ENCODE measurements at regions not wholly inside any gene's neighbourhood (a gene's known extent, or its start where the extent isn't known, plus 50 kb on each side); places are given as distances from the start of the nearest gene placed in this dataset.

GRCh38 chr3:18127859-18128681 is 297.1 kb downstream of the SATB1 start:
- Histone ChIP-seq H3K4me2 (ENCODE audit: low read length) (no peak overlapping the region), H3K4me1 (ENCODE audit: insufficient read depth, low read length) (peaks cover 10% of the 10 kb centered on the region), H3K9ac (ENCODE audit: low read length) (no peak overlapping the region), H2AFZ (ENCODE audit: low read depth, low read length) (no peak overlapping the region), H3K27me3 (ENCODE audit: insufficient read depth, low read length) (no peaks in the 10 kb centered on the region), H3K36me3 (ENCODE audit: insufficient read depth, low read length) (no peaks in the 10 kb centered on the region), H3K4me3 (ENCODE audit: insufficient read depth, low read depth, low read length) (no peak overlapping the region), H3K79me2 (ENCODE audit: insufficient read depth, low read length) (no peaks in the 10 kb centered on the region), H4K20me1 (ENCODE audit: insufficient read depth, low read length) (no peaks in the 10 kb centered on the region), H3K9me3 (ENCODE audit: insufficient read depth, low read depth, low read length) (no peaks in the 10 kb centered on the region), H3K27ac (ENCODE audit: low read depth, low read length) (no peak overlapping the region)
- Mint-ChIP-seq H3K27ac (ENCODE audit: unreplicated experiment) (no peak overlapping the region), H3K27me3 (ENCODE audit: low read depth, unreplicated experiment) (no peaks in the 10 kb centered on the region), H3K4me3 (ENCODE audit: unreplicated experiment) (no peak overlapping the region), H3K9me3 (ENCODE audit: unreplicated experiment) (no peaks in the 10 kb centered on the region), H3K4me1 (ENCODE audit: low read depth, unreplicated experiment) (peaks cover 16% of the 10 kb centered on the region), H3K36me3 (ENCODE audit: low read depth, unreplicated experiment) (no peaks in the 10 kb centered on the region)
- no peak for DNase-seq (ENCODE audit: low read depth)
- FAIRE-seq: no peak
- TF ChIP-seq EZH2 (IDR thresholded peaks at IDR 0.05; ENCODE audit: insufficient read depth, low read length): no peak
- TF ChIP-seq, protein P1, sequence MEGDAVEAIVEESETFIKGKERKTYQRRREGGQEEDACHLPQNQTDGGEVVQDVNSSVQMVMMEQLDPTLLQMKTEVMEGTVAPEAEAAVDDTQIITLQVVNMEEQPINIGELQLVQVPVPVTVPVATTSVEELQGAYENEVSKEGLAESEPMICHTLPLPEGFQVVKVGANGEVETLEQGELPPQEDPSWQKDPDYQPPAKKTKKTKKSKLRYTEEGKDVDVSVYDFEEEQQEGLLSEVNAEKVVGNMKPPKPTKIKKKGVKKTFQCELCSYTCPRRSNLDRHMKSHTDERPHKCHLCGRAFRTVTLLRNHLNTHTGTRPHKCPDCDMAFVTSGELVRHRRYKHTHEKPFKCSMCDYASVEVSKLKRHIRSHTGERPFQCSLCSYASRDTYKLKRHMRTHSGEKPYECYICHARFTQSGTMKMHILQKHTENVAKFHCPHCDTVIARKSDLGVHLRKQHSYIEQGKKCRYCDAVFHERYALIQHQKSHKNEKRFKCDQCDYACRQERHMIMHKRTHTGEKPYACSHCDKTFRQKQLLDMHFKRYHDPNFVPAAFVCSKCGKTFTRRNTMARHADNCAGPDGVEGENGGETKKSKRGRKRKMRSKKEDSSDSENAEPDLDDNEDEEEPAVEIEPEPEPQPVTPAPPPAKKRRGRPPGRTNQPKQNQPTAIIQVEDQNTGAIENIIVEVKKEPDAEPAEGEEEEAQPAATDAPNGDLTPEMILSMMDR (IDR thresholded peaks at IDR 0.05; ENCODE audit: insufficient read depth, low read depth, low read length): no peak

DNA sequence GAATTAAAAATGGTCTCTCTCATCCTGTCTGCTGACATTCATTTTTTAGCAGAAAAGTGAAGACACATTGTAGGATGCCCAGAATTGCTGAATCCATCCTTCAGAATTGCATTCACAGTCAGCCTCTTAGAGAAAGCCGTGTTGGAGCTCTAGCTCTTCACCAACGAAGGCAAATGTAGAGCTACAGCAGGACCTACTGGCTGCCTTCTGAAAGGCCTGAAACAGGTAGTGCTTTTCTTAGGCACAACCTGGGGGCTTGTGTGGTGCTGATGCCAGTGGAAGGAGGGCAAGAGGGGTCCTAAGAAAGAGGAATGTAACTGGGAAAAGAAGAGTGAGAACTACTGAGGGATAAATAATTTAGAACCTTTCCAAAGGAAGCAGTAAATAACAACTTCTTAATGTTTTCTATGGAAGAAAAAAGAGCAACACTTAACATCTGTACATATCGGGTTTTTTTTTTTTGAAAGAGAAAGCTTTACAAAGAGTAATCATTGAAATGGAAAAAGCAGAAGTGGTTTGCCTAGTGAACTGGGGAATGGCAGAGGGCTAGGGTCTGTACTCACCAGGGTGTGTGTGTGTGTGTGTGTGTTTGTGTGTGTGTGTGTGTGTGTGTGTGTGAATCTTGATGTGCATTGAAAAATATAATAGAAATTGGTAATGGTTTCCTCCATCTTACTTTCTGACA is 297.8 kb downstream of the SATB1 start:
- TF ChIP-seq, protein P1 (IDR thresholded peaks at IDR 0.05; ENCODE audit: insufficient read depth, low read depth, low read length): no peak
- no peak for TF ChIP-seq EZH2 (IDR thresholded peaks at IDR 0.05; ENCODE audit: insufficient read depth, low read length)
- Histone ChIP-seq H3K4me2 (ENCODE audit: low read length) (no peak overlapping the region), H3K36me3 (ENCODE audit: insufficient read depth, low read length) (no peaks in the 10 kb centered on the region), H4K20me1 (ENCODE audit: insufficient read depth, low read length) (no peaks in the 10 kb centered on the region), H3K9me3 (ENCODE audit: insufficient read depth, low read depth, low read length) (no peaks in the 10 kb centered on the region), H3K4me1 (ENCODE audit: insufficient read depth, low read length) (peaks cover 10% of the 10 kb centered on the region), H3K79me2 (ENCODE audit: insufficient read depth, low read length) (no peaks in the 10 kb centered on the region), H3K4me3 (ENCODE audit: insufficient read depth, low read depth, low read length) (no peak overlapping the region), H2AFZ (ENCODE audit: low read depth, low read length) (no peak overlapping the region), H3K27me3 (ENCODE audit: insufficient read depth, low read length) (no peaks in the 10 kb centered on the region), H3K9ac (ENCODE audit: low read length) (no peak overlapping the region), H3K27ac (ENCODE audit: low read depth, low read length) (no peak overlapping the region)
- Mint-ChIP-seq H3K36me3 (ENCODE audit: low read depth, unreplicated experiment) (no peaks in the 10 kb centered on the region), H3K27me3 (ENCODE audit: low read depth, unreplicated experiment) (no peaks in the 10 kb centered on the region), H3K4me1 (ENCODE audit: low read depth, unreplicated experiment) (peaks cover 18% of the 10 kb centered on the region), H3K4me3 (ENCODE audit: unreplicated experiment) (no peak overlapping the region), H3K9me3 (ENCODE audit: unreplicated experiment) (no peaks in the 10 kb centered on the region), H3K27ac (ENCODE audit: unreplicated experiment) (no peak overlapping the region)
- no peak for DNase-seq (ENCODE audit: low read depth)
- FAIRE-seq: no peak

DNA sequence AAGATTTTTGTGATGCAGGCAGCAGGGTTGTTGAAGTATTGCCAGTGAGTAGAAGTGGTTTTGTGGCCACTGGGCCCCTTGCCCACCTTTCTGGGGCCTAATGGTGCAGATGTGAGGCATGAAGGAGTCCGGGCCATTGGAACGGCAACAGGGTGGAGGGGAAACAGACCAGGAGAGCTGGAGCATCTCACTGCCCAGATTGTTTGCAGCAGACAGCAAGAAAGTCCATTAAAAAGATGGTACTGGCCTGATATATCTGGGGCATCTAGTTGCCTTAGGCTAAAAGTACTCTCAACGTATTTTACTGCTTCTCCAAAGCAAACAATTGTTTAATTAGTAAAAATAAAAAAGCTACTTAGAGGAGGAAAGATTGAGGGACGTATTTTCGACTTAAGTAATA is 298.4 kb downstream of the SATB1 start:
- Histone ChIP-seq H2AFZ (ENCODE audit: low read depth, low read length) (no peak overlapping the region), H3K36me3 (ENCODE audit: insufficient read depth, low read length) (no peaks in the 10 kb centered on the region), H3K4me3 (ENCODE audit: insufficient read depth, low read depth, low read length) (no peak overlapping the region), H3K79me2 (ENCODE audit: insufficient read depth, low read length) (no peaks in the 10 kb centered on the region), H4K20me1 (ENCODE audit: insufficient read depth, low read length) (no peaks in the 10 kb centered on the region), H3K4me2 (ENCODE audit: low read length) (no peak overlapping the region), H3K27ac (ENCODE audit: low read depth, low read length) (no peak overlapping the region), H3K9me3 (ENCODE audit: insufficient read depth, low read depth, low read length) (no peaks in the 10 kb centered on the region), H3K27me3 (ENCODE audit: insufficient read depth, low read length) (no peaks in the 10 kb centered on the region), H3K9ac (ENCODE audit: low read length) (no peak overlapping the region), H3K4me1 (ENCODE audit: insufficient read depth, low read length) (peaks cover 10% of the 10 kb centered on the region)
- Mint-ChIP-seq H3K4me3 (ENCODE audit: unreplicated experiment) (no peak overlapping the region), H3K36me3 (ENCODE audit: low read depth, unreplicated experiment) (no peaks in the 10 kb centered on the region), H3K27ac (ENCODE audit: unreplicated experiment) (no peak overlapping the region), H3K4me1 (ENCODE audit: low read depth, unreplicated experiment) (peaks cover 18% of the 10 kb centered on the region), H3K9me3 (ENCODE audit: unreplicated experiment) (no peaks in the 10 kb centered on the region), H3K27me3 (ENCODE audit: low read depth, unreplicated experiment) (no peaks in the 10 kb centered on the region)
- DNase-seq (ENCODE audit: low read depth) (no peak), FAIRE-seq (no peak)
- no peak for TF ChIP-seq EZH2 (IDR thresholded peaks at IDR 0.05; ENCODE audit: insufficient read depth, low read length)
- TF ChIP-seq, protein P1 (IDR thresholded peaks at IDR 0.05; ENCODE audit: insufficient read depth, low read depth, low read length): no peak

Measured in astrocyte (in vitro differentiated cells and primary cell).